SK-N-SH (cell line): ENCODE measurements at regions not wholly inside any gene's neighbourhood (a gene's known extent, or its start where the extent isn't known, plus 50 kb on each side); places are given as distances from the start of the nearest gene placed in this dataset.

Experiments used
- CTCF ChIP-seq: fragments of 200-600 bp; sonication (generic); IDR thresholded peaks from 2 replicates; pipeline ENCODE4 v1.6.1; 2017; ENCODE audit warnings: antibody characterized with exemption, mild to moderate bottlenecking, moderate library complexity
- EP300 ChIP-seq, 2 experiments: IDR thresholded peaks; 2 replicates each; pipeline versions ENCODE4 v1.4.0 to v1.6.1; 2012; ENCODE audit warnings: borderline replicate concordance in 1 of 2, low read depth in 1 of 2, low read length in 1 of 2
- RFX5 ChIP-seq: IDR thresholded peaks from 2 replicates; pipeline ENCODE4 v1.6.1; 2012; ENCODE audit warnings: mild to moderate bottlenecking, improper control_type of control experiment, low read length

DNA sequence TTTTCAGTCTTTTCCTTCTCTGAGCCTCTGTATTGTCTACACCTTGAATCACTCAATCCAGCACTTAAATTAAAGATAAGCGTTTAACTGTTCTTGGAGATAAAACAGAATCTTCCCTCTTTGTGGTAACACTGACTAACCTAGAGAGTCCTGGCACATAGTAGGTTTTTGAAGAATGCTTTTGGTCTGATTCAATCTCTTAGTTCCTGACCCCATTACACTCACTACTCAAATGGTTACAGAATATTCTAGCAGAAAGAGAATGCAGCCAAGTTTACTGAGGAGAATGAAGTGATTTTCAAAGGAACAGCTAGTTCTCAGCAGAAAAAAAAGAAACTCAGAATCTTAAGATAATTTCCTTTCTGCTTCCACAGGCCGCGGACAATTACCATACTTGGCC is 309.2 kb upstream of the PRMT6 start:
- TF ChIP-seq EP300 (IDR thresholded peaks at IDR 0.05; ENCODE audit: borderline replicate concordance in 1 of 2, low read depth in 1 of 2, low read length in 1 of 2) (no peak), CTCF (no peak), RFX5 (no peak)
